Karpas-422 (cell line): ENCODE measurements at regions not wholly inside any gene's neighbourhood (a gene's known extent, or its start where the extent isn't known, plus 50 kb on each side); places are given as distances from the start of the nearest gene placed in this dataset.

ENCODE experiments used
- DNase-seq: peaks from one replicate; pipeline ENCODE4 v3.0.0-alpha.2; 2015
- H2AFZ ChIP-seq: fragments of 200-600 bp; sonication (generic); 2 replicates; pipeline ENCODE4 v1.6.1; 2014; ENCODE audit warnings: antibody characterized with exemption, low read length, mixed read lengths
- H3K27ac ChIP-seq: fragments of 200-600 bp; sonication (generic); 2 replicates; pipeline ENCODE4 v1.5.1; 2014; ENCODE audit warnings: mild to moderate bottlenecking, low read length, moderate library complexity
- H3K27me3 ChIP-seq: fragments of 200-600 bp; sonication (generic); 2 replicates; pipeline ENCODE4 v1.6.1; 2014; ENCODE audit warnings: low read length, mixed read lengths
- H3K36me3 ChIP-seq: fragments of 200-600 bp; sonication (generic); 2 replicates; pipeline ENCODE4 v1.6.1; 2014; ENCODE audit warnings: low read length, mixed read lengths; ENCODE audit not compliant: insufficient read depth
- H3K4me1 ChIP-seq: fragments of 200-600 bp; sonication (generic); 2 replicates; pipeline ENCODE4 v1.6.1; 2014; ENCODE audit warnings: mild to moderate bottlenecking, low read length, mixed read lengths
- H3K4me2 ChIP-seq: fragments of 200-600 bp; sonication (generic); 2 replicates; pipeline ENCODE4 v1.6.1; 2014; ENCODE audit warnings: low read length, low read depth, mild to moderate bottlenecking; ENCODE audit not compliant: poor library complexity, severe bottlenecking
- H3K4me3 ChIP-seq: fragments of 200-600 bp; sonication (generic); 2 replicates; pipeline ENCODE4 v1.5.1; 2014; ENCODE audit warnings: mild to moderate bottlenecking, antibody characterized with exemption, low read length, mixed read lengths
- H3K79me2 ChIP-seq: fragments of 200-600 bp; sonication (generic); 2 replicates; pipeline ENCODE4 v1.6.1; 2014; ENCODE audit warnings: mild to moderate bottlenecking, low read length, mixed read lengths
- H3K9ac ChIP-seq: fragments of 200-600 bp; sonication (generic); 2 replicates; pipeline ENCODE4 v1.6.0; 2014; ENCODE audit warnings: low read length
- H3K9me2 ChIP-seq: fragments of 200-600 bp; sonication (generic), shearing (Covaris generic); replicated peaks from 2 replicates; pipeline ENCODE4 v1.6.0; 2014; ENCODE audit warnings: mild to moderate bottlenecking, low read length, moderate library complexity; ENCODE audit not compliant: insufficient read depth
- H3K9me3 ChIP-seq: fragments of 300-700, 200-600 bp; sonication (generic); 2 replicates; pipeline ENCODE4 v1.6.1; 2014; ENCODE audit warnings: low read length, mixed read lengths
- H4K20me1 ChIP-seq: fragments of 200-600 bp; sonication (generic); 2 replicates; pipeline ENCODE4 v1.6.1; 2014; ENCODE audit warnings: mild to moderate bottlenecking, antibody characterized with exemption, low read length, low read depth; ENCODE audit not compliant: insufficient read depth

- Histone ChIP-seq H3K4me3 (no peak overlapping the region), H3K4me1 (peaks cover 17% of the 10 kb centered on the region), H4K20me1 (no peaks in the 10 kb centered on the region), H3K27me3 (no peaks in the 10 kb centered on the region), H3K27ac (no peak overlapping the region), H3K9ac (no peak overlapping the region), H3K36me3 (no peaks in the 10 kb centered on the region), H3K9me3 (no peaks in the 10 kb centered on the region), H3K9me2 (no peaks in the 10 kb centered on the region), H3K79me2 (no peaks in the 10 kb centered on the region), H2AFZ (no peak overlapping the region), H3K4me2 (no peak overlapping the region)
- no peak for DNase-seq
Measured at GRCh38 chr12:89177802-89178395, 174.4 kb downstream of the DUSP6 start.

- Histone ChIP-seq H3K79me2 (no peaks in the 10 kb centered on the region), H3K9me3 (no peaks in the 10 kb centered on the region), H3K27ac (no peak overlapping the region), H3K4me3 (no peak overlapping the region), H3K36me3 (no peaks in the 10 kb centered on the region), H3K9ac (no peak overlapping the region), H3K4me1 (peaks cover 17% of the 10 kb centered on the region), H3K4me2 (no peak overlapping the region), H2AFZ (no peak overlapping the region), H4K20me1 (no peaks in the 10 kb centered on the region), H3K27me3 (no peaks in the 10 kb centered on the region), H3K9me2 (no peaks in the 10 kb centered on the region)
- DNase-seq = no peak
Measured at GRCh38 chr12:89176676-89177075, 175.6 kb downstream of the DUSP6 start.

- no peaks in the 10 kb centered on the region for H3K27me3 ChIP-seq
- no peak overlapping the region for H3K4me2 ChIP-seq
- H4K20me1 ChIP-seq = no peaks in the 10 kb centered on the region
- no peak overlapping the region for H3K27ac ChIP-seq
- H3K79me2 ChIP-seq = no peaks in the 10 kb centered on the region
- H2AFZ ChIP-seq = no peak overlapping the region
- no peak overlapping the region for H3K9ac ChIP-seq
- no peaks in the 10 kb centered on the region for H3K36me3 ChIP-seq
- no peak for DNase-seq
- H3K4me1 ChIP-seq = peaks cover 7% of the 10 kb centered on the region; the same call in 1 of the 2 replicates
- H3K9me3 ChIP-seq = no peaks in the 10 kb centered on the region
- H3K9me2 ChIP-seq = no peaks in the 10 kb centered on the region
- no peak overlapping the region for H3K4me3 ChIP-seq
Measured at GRCh38 chr12:89173678-89174077, 178.6 kb downstream of the DUSP6 start.

- no peaks in the 10 kb centered on the region for H3K27me3 ChIP-seq
- no peaks in the 10 kb centered on the region for H4K20me1 ChIP-seq
- no peak overlapping the region for H3K4me2 ChIP-seq
- no peaks in the 10 kb centered on the region for H3K36me3 ChIP-seq
- H3K9me2 ChIP-seq = no peaks in the 10 kb centered on the region
- H2AFZ ChIP-seq = no peak overlapping the region
- no peak overlapping the region for H3K4me3 ChIP-seq
- no peak for DNase-seq
- no peak overlapping the region for H3K27ac ChIP-seq
- H3K4me1 ChIP-seq = peaks cover 7% of the 10 kb centered on the region; the same call in 1 of the 2 replicates
- no peaks in the 10 kb centered on the region for H3K79me2 ChIP-seq
- H3K9me3 ChIP-seq = no peaks in the 10 kb centered on the region
- H3K9ac ChIP-seq = no peak overlapping the region
Measured at GRCh38 chr12:89173096-89173495, 179.2 kb downstream of the DUSP6 start.

- DNase-seq = no peak
- Histone ChIP-seq H3K9me3 (no peaks in the 10 kb centered on the region), H3K27ac (no peak overlapping the region), H3K79me2 (no peaks in the 10 kb centered on the region), H3K4me1 (peaks cover 8% of the 10 kb centered on the region; the same call in 1 of the 2 replicates), H3K36me3 (no peaks in the 10 kb centered on the region), H4K20me1 (no peaks in the 10 kb centered on the region), H3K9me2 (no peaks in the 10 kb centered on the region), H3K9ac (no peak overlapping the region), H3K4me2 (no peak overlapping the region), H2AFZ (no peak overlapping the region), H3K27me3 (no peaks in the 10 kb centered on the region), H3K4me3 (no peak overlapping the region)
Measured at GRCh38 chr12:89172224-89172623, 180.1 kb downstream of the DUSP6 start.

- H4K20me1 ChIP-seq = no peaks in the 10 kb centered on the region
- H3K4me2 ChIP-seq = no peak overlapping the region
- H3K4me3 ChIP-seq = no peak overlapping the region
- no peaks in the 10 kb centered on the region for H3K36me3 ChIP-seq
- H3K9me2 ChIP-seq = no peaks in the 10 kb centered on the region
- no peak overlapping the region for H3K27ac ChIP-seq
- no peak for DNase-seq
- H3K79me2 ChIP-seq = no peaks in the 10 kb centered on the region
- H2AFZ ChIP-seq = no peak overlapping the region
- no peaks in the 10 kb centered on the region for H3K27me3 ChIP-seq
- peaks cover 21% of the 10 kb centered on the region for H3K4me1 ChIP-seq
- H3K9me3 ChIP-seq = no peaks in the 10 kb centered on the region
- H3K9ac ChIP-seq = no peak overlapping the region
Measured at GRCh38 chr12:89169321-89169720, 183.0 kb downstream of the DUSP6 start.

GRCh38 chr12:89167986-89168385 lies 184.3 kb downstream of the DUSP6 start:
- H3K9me2 ChIP-seq = no peaks in the 10 kb centered on the region
- H3K9ac ChIP-seq = no peak overlapping the region
- no peak overlapping the region for H3K4me2 ChIP-seq

GRCh38 chr12:89166525-89166934 lies 185.8 kb downstream of the DUSP6 start:
- Histone ChIP-seq H3K27ac (peak overlapping the region; percentile 23; the same call in 1 of the 2 replicates), H3K36me3 (no peaks in the 10 kb centered on the region), H3K79me2 (no peaks in the 10 kb centered on the region), H3K4me1 (peaks cover 26% of the 10 kb centered on the region), H3K9ac (no peak overlapping the region), H3K27me3 (no peaks in the 10 kb centered on the region), H3K4me3 (no peak overlapping the region), H4K20me1 (no peaks in the 10 kb centered on the region), H3K4me2 (peak overlapping the region; percentile 35), H3K9me3 (no peaks in the 10 kb centered on the region), H2AFZ (0 out of 2 replicates have a peak overlapping the region, but pooled peaks have one; percentile 9), H3K9me2 (no peaks in the 10 kb centered on the region)
- DNase-seq = peak; percentile 89

More at GRCh38 chr12:89167986-89168385, 184.3 kb downstream of the DUSP6 start:
- no peaks in the 10 kb centered on the region for H3K9me3 ChIP-seq
- no peak overlapping the region for H3K4me3 ChIP-seq
- peaks cover 14% of the 10 kb centered on the region for H3K4me1 ChIP-seq
- H3K27ac ChIP-seq = no peak overlapping the region
- H3K27me3 ChIP-seq = no peaks in the 10 kb centered on the region
- no peaks in the 10 kb centered on the region for H4K20me1 ChIP-seq
- no peak for DNase-seq
- H3K79me2 ChIP-seq = no peaks in the 10 kb centered on the region
- H2AFZ ChIP-seq = no peak overlapping the region
- no peaks in the 10 kb centered on the region for H3K36me3 ChIP-seq
